H9 (cell line): ENCODE measurements at regions not wholly inside any gene's neighbourhood (a gene's known extent, or its start where the extent isn't known, plus 50 kb on each side); places are given as distances from the start of the nearest gene placed in this dataset.

Source experiments
- DNase-seq: peaks from one replicate; pipeline ENCODE4 v3.0.0-alpha.2; 2017
- H2AFZ ChIP-seq: one replicate; pipeline ENCODE4 v1.6.1; 2013; ENCODE audit warnings: mild to moderate bottlenecking, low read length, control low read depth, moderate library complexity
- H2AK5ac ChIP-seq: 2 replicates; pipeline ENCODE4 v1.6.1; 2013; ENCODE audit warnings: low read length, control low read depth, mixed read lengths; ENCODE audit not compliant: insufficient read length
- H2BK120ac ChIP-seq: one replicate; pipeline ENCODE4 v1.6.1; 2013; ENCODE audit warnings: low read depth, mild to moderate bottlenecking, low read length, control low read depth, inconsistent platforms; ENCODE audit not compliant: poor library complexity, severe bottlenecking
- H2BK12ac ChIP-seq: 2 replicates; pipeline ENCODE4 v1.6.1; 2013; ENCODE audit warnings: low read length, control low read depth, mixed read lengths, low read depth; ENCODE audit not compliant: insufficient read length
- H2BK15ac ChIP-seq: 2 replicates; pipeline ENCODE4 v1.6.1; 2013; ENCODE audit warnings: low read depth, low read length, control low read depth
- H2BK20ac ChIP-seq: one replicate; pipeline ENCODE4 v1.6.1; 2013; ENCODE audit warnings: low read depth, mild to moderate bottlenecking, low read length, control low read depth, inconsistent platforms; ENCODE audit not compliant: poor library complexity, severe bottlenecking
- H2BK5ac ChIP-seq: 2 replicates; pipeline ENCODE4 v1.6.1; 2013; ENCODE audit warnings: low read length, control low read depth, mixed read lengths; ENCODE audit not compliant: insufficient read length
- H3K14ac ChIP-seq: 2 replicates; pipeline ENCODE4 v1.6.1; 2013; ENCODE audit warnings: low read length, control low read depth; ENCODE audit not compliant: insufficient read depth
- H3K18ac ChIP-seq: 2 replicates; pipeline ENCODE4 v1.6.1; 2013; ENCODE audit warnings: low read depth, mild to moderate bottlenecking, mixed read lengths, low read length, control low read depth; ENCODE audit not compliant: insufficient read length
- H3K23ac ChIP-seq: 2 replicates; pipeline ENCODE4 v1.6.1; 2013; ENCODE audit warnings: low read length, control low read depth, mixed read lengths, low read depth; ENCODE audit not compliant: insufficient read length
- H3K23me2 ChIP-seq: 2 replicates; pipeline ENCODE4 v1.6.1; 2013; ENCODE audit warnings: low read depth, mild to moderate bottlenecking, mixed read lengths, low read length, control low read depth; ENCODE audit not compliant: insufficient read length, poor library complexity, severe bottlenecking
- H3K27ac ChIP-seq: 2 replicates; pipeline ENCODE4 v1.5.1; 2013; ENCODE audit warnings: low read length, control low read depth, mixed read lengths, low read depth; ENCODE audit not compliant: insufficient read length
- H3K27me3 ChIP-seq: 2 replicates; pipeline ENCODE4 v1.6.1; 2013; ENCODE audit warnings: low read length, control low read depth, inconsistent platforms; ENCODE audit not compliant: insufficient read depth
- H3K4ac ChIP-seq: 2 replicates; pipeline ENCODE4 v1.6.1; 2013; ENCODE audit warnings: low read depth, mild to moderate bottlenecking, control low read depth, inconsistent platforms, low read length, moderate library complexity
- H3K4me1 ChIP-seq: 2 replicates; pipeline ENCODE4 v1.6.1; 2013; ENCODE audit warnings: low read length, control low read depth, inconsistent platforms; ENCODE audit not compliant: insufficient read depth
- H3K4me2 ChIP-seq: 2 replicates; pipeline ENCODE4 v1.6.1; 2013; ENCODE audit warnings: low read length, control low read depth, mixed read lengths; ENCODE audit not compliant: insufficient read length, insufficient read depth
- H3K56ac ChIP-seq: 2 replicates; pipeline ENCODE4 v1.6.1; 2013; ENCODE audit warnings: low read depth, mild to moderate bottlenecking, mixed read lengths, low read length, control low read depth; ENCODE audit not compliant: insufficient read length
- H3K79me1 ChIP-seq: 2 replicates; pipeline ENCODE4 v1.6.1; 2013; ENCODE audit warnings: low read depth, mild to moderate bottlenecking, moderate library complexity, low read length, control low read depth, inconsistent platforms; ENCODE audit not compliant: insufficient read depth, poor library complexity, severe bottlenecking
- H3K79me2 ChIP-seq: 2 replicates; pipeline ENCODE4 v1.6.1; 2013; ENCODE audit warnings: low read length, control low read depth, inconsistent platforms; ENCODE audit not compliant: insufficient read depth
- H3K9ac ChIP-seq: 2 replicates; pipeline ENCODE4 v1.6.1; 2013; ENCODE audit warnings: low read length, control low read depth, mixed read lengths; ENCODE audit not compliant: insufficient read length; ENCODE audit errors: extremely low read depth
- H3K9me3 ChIP-seq: one replicate; pipeline ENCODE4 v1.6.1; 2013; ENCODE audit warnings: low read depth, low read length, inconsistent platforms; ENCODE audit not compliant: control insufficient read depth
- H3T11ph ChIP-seq: one replicate; pipeline ENCODE4 v1.6.1; 2013; ENCODE audit warnings: mild to moderate bottlenecking, low read length, control low read depth, inconsistent platforms
- H4K20me1 ChIP-seq: one replicate; pipeline ENCODE4 v1.6.1; 2013; ENCODE audit not compliant: control insufficient read depth, insufficient read length, insufficient read depth
- H4K5ac ChIP-seq: 2 replicates; pipeline ENCODE4 v1.6.1; 2013; ENCODE audit warnings: low read depth, mild to moderate bottlenecking, mixed read lengths, low read length, control low read depth; ENCODE audit not compliant: insufficient read length
- H4K8ac ChIP-seq: replicated peaks from 2 replicates; pipeline ENCODE4 v1.6.1; 2013; ENCODE audit warnings: low read length, control low read depth, mixed read lengths, low read depth; ENCODE audit not compliant: insufficient read length
- H4K91ac ChIP-seq: 2 replicates; pipeline ENCODE4 v1.6.1; 2013; ENCODE audit warnings: low read depth, mild to moderate bottlenecking, moderate library complexity, mixed read lengths, low read length, control low read depth; ENCODE audit not compliant: insufficient read length
- H3K27ac Mint-ChIP-seq, 3 experiments: 2 replicates in 2 of 3; 3 replicates in 1 of 3; pipeline ENCODE4 v1.8.0; 2020 to 2021; ENCODE audit warnings: mixed read lengths in 3 of 3, mild to moderate bottlenecking in 1 of 3, moderate library complexity in 1 of 3
- H3K27me3 Mint-ChIP-seq: 2 replicates; pipeline ENCODE4 v1.8.0; 2021; ENCODE audit warnings: low read depth, mild to moderate bottlenecking, moderate library complexity, mixed read lengths
- H3K36me3 Mint-ChIP-seq, 3 experiments: 2 replicates in 2 of 3; 3 replicates in 1 of 3; pipeline ENCODE4 v1.8.0; 2020 to 2021; ENCODE audit warnings: low read depth in 3 of 3, mixed read lengths in 3 of 3; ENCODE audit not compliant: insufficient read depth in 1 of 3
- H3K4me1 Mint-ChIP-seq, 2 experiments: 2 replicates each; pipeline ENCODE4 v1.8.0; 2020; ENCODE audit warnings: mixed read lengths in 2 of 2
- H3K4me3 Mint-ChIP-seq, 2 experiments: 2 replicates in 1 of 2; 3 replicates in 1 of 2; pipeline ENCODE4 v1.8.0; 2020 to 2021; ENCODE audit warnings: mild to moderate bottlenecking in 2 of 2, mixed read lengths in 2 of 2, moderate library complexity in 1 of 2
- H3K9me3 Mint-ChIP-seq, 2 experiments: 2 replicates in 1 of 2; 3 replicates in 1 of 2; pipeline ENCODE4 v1.8.0; 2020; ENCODE audit warnings: mild to moderate bottlenecking in 2 of 2, mixed read lengths in 2 of 2, moderate library complexity in 1 of 2
- CTCF ChIP-seq: fragments of 200-600 bp; sonication (generic); conservative IDR thresholded peaks from 3 replicates; pipeline ENCODE4 v1.8.0; 2021; ENCODE audit warnings: antibody characterized with exemption, mild to moderate bottlenecking
- WGBS: extraction: QIAGEN DNeasy Blood & Tissue Kit; methylation state at CpG from one replicate; pipeline ENCODE4 v1.1.7; 2013; ENCODE audit warnings: missing lambda C conversion rate, low lambda C conversion rate, mixed read lengths; ENCODE audit not compliant: insufficient read length; ENCODE audit errors: extremely low coverage; 5-methylcytosine and 5-hydroxymethylcytosine counted together

GRCh38 chr5:17426104-17426749 lies 71.8 kb upstream of the TAF11L2 start:
- Mint-ChIP-seq H3K4me3 (no peak overlapping the region), H3K9me3 (no peaks in the 10 kb centered on the region), H3K4me1 (peaks cover 23 to 38% of the 10 kb centered on the region in 2 experiments), H3K27me3 (no peaks in the 10 kb centered on the region), H3K36me3 (no peaks in the 10 kb centered on the region), H3K27ac (no peak overlapping the region)
- Histone ChIP-seq H3K4me1 (peaks cover 4% of the 10 kb centered on the region; the same call in 1 of the 2 replicates), H4K91ac (no peak overlapping the region), H3K79me2 (no peaks in the 10 kb centered on the region), H3K79me1 (no peaks in the 10 kb centered on the region), H2AK5ac (no peak overlapping the region), H3T11ph (no peak overlapping the region), H3K4me2 (no peak overlapping the region), H2AFZ (no peak overlapping the region), H2BK5ac (no peak overlapping the region), H2BK20ac (no peak overlapping the region), H3K27me3 (no peaks in the 10 kb centered on the region), H2BK12ac (no peak overlapping the region), H3K27ac (no peak overlapping the region), H4K8ac (no peak overlapping the region), H2BK120ac (no peak overlapping the region), H3K23ac (no peak overlapping the region), H3K9me3 (no peaks in the 10 kb centered on the region), H3K4ac (no peak overlapping the region), H3K9ac (no peak overlapping the region), H3K14ac (no peak overlapping the region), H3K18ac (no peak overlapping the region), H4K20me1 (no peaks in the 10 kb centered on the region), H3K23me2 (no peaks in the 10 kb centered on the region), H2BK15ac (no peak overlapping the region), H3K56ac (no peak overlapping the region), H4K5ac (no peak overlapping the region)
- no peak for TF ChIP-seq CTCF
- WGBS: no CpG with 5 or more reads among the region's 2 CpGs
- no peak for DNase-seq
